Stimulated activated CD8-positive, alpha-beta memory T cell treated with anti-CD3 and anti-CD28 coated beads, Interleukin-4, amount 100 ng/mL, for 24 hours (primary cell): ENCODE measurements at regions not wholly inside any gene's neighbourhood (a gene's known extent, or its start where the extent isn't known, plus 50 kb on each side); places are given as distances from the start of the nearest gene placed in this dataset.

Source experiments
- DNase-seq: peaks from one replicate; pipeline ENCODE4 v3.0.0-alpha.2; 2020; ENCODE audit warnings: low read depth

GRCh38 chr5:2334719-2335118 lies 416.8 kb downstream of the IRX2 start:
- DNase-seq, result no peak

DNA sequence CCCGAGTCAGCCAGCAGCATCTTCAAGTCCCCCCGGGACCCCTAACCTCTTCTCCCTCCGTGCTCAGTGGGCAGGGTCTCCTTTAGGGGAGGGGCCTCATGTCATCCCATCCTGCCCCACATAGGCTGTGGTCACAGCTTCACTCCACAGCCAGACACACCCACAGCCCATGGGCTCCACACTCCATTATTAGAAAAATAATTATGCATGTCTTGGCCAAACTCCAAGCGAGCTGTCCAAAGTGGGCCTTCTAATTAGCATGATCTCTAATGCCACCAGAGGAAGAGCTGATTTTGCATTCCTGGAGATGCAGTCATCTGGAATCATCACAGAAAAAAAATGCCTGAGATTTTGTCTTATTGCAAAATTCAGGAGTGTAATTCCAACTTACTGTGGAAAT lies 418.2 kb downstream of the IRX2 start:
- no peak for DNase-seq

- DNase-seq, result no peak
These were observed 419.0 kb downstream of the IRX2 start for GRCh38 chr5:2332521-2332920.

- no peak for DNase-seq
These were observed 420.9 kb downstream of the IRX2 start for GRCh38 chr5:2330325-2331130.

DNA sequence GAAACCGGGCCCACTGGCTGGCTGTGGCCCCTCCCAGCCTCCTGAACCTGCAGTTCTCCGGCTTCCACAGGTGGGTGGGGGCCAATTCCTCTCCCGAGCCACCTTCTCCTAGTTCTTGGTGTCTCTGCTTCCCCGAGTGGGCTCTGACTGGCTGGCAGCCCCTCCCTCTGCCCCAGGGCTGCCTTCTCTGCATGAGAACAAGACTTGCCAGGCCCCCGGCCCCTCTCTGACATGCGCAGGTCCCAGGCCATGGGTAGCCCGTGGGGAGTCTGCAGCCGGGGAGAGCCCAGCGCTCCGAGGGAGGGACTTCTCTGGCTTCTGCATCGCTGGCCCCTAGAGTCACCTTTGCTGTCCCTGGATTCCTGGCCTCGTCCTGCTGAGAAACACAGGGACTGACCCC lies 421.7 kb downstream of the IRX2 start:
- DNase-seq, result no peak

DNA sequence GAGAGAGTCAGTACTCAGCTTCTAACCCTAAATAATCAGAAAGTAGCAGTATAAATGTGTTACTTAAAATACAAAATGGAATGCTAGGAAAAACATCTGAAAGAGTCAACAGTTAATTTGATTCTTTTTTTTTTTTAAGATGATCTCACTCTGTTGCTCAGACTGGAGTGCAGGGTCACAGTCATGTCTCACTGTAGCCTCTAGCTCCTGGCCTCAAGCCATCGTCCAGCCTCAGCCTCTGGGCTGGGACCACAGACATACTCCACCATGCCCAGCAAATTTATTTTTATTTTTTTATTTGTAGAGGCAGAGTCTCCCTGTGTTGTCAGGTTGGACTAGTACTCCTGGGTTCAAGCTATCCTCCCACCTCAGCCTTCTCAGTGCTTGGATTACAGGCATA lies 424.9 kb downstream of the IRX2 start:
- DNase-seq, result no peak

DNA sequence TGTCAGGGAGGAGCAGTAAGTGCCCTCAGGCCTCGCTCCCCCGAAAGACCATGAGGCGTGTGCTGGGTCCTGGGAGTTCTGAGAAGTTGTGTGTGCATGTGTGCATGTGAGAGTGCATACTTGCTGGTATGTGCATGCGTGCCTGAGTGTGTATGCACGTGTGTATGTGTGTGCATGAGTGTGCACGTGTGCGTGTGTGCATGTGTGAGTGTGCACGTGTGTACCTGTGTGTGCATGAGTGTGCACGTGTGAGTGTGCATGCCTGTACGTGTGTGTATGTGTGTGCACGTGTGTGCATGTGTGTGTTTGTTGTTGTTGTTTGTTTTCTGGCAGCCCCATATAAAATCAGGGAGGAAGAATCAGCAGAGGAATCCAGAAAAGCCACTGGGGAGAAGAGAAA lies 426.7 kb downstream of the IRX2 start:
- DNase-seq, result no peak

- DNase-seq, result no peak
These were observed 430.9 kb downstream of the IRX2 start for GRCh38 chr5:2320611-2321010.

DNA sequence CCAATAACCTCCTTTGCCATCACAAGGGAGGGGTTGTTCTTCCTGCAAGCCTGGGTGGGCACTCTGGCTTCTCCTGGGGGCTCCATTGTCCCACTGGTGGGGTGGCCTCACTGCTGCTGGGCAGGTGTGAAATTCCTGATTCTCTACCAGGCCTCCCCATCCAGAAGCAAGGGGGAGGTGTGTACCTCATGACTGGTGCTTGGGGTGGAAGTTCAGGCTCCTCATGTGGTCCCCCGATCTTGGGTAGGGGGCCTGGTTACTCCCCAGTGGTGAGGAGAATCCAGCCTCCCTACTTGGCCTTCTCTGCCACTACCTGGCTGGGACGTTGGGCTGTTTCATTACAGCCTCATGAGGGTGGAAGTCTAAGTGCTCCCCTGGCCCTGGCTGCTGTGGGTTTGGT lies 433.9 kb downstream of the IRX2 start:
- no peak for DNase-seq

- DNase-seq, result no peak
These were observed 429.1 kb upstream of the IRX4 start for GRCh38 chr5:2311851-2312250.

- no peak for DNase-seq
These were observed 428.2 kb upstream of the IRX4 start for GRCh38 chr5:2310946-2311345.

DNA sequence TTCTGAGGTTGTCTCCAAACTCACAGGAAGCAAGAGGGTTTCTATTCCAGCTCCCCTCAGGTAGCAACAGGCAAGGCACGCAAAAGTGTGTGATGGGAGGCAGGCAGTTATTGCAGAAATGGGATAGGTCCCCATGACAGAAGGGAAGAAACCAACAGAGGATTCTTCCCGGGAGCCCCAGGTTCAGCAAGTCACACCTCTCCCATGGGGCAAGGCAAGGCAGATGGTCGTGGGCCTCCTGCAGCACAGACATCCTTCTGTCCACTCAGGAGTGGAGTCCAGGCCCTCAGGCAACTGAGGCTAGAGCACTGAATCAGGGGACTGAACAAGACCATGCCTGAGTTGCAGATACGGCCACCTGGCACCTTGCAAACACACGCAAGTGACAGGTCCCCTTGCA lies 424.9 kb upstream of the IRX4 start:
- DNase-seq, result no peak

GRCh38 chr5:2306711-2307110 lies 424.0 kb upstream of the IRX4 start:
- no peak for DNase-seq

GRCh38 chr5:2303431-2304100 lies 420.8 kb upstream of the IRX4 start:
- DNase-seq, result no peak

GRCh38 chr5:2302169-2302568 lies 419.4 kb upstream of the IRX4 start:
- no peak for DNase-seq

DNA sequence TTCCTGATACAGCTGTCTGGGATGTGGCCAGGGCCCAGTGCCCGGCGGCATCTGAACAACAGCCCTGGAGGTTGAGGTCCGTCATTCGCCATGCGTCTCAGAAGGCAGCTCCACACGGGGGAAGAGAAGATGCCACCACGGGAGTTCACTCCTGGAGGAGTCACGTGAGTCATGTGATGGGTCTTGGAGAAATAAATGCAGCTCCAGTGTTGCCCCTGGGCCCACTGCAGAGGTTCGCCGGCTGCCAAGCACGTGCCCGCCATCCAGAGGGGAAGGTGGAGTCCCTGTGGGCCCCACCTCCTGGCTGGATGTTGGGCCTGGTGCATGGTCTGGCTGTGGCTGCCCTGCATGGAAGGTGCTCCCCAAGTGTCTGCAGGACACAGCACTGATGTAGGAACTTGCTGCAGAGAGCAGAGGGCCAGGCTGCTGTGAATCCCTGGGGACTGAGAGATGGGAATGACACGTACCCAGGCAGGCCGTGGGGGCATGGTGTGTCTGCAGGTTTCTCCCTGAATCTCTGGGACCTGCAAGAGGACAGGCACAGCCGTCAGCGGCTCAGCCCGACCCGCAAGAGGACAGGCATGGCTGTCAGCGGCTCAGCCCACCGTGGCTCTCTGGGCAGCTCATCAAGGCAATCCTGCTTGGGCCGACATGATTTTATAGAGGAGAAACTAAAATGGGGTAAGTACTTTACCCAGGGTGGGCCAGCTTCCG lies 418.3 kb upstream of the IRX4 start:
- DNase-seq, result no peak

- DNase-seq, result no peak
These were observed 417.7 kb upstream of the IRX4 start for GRCh38 chr5:2300421-2300820.

DNA sequence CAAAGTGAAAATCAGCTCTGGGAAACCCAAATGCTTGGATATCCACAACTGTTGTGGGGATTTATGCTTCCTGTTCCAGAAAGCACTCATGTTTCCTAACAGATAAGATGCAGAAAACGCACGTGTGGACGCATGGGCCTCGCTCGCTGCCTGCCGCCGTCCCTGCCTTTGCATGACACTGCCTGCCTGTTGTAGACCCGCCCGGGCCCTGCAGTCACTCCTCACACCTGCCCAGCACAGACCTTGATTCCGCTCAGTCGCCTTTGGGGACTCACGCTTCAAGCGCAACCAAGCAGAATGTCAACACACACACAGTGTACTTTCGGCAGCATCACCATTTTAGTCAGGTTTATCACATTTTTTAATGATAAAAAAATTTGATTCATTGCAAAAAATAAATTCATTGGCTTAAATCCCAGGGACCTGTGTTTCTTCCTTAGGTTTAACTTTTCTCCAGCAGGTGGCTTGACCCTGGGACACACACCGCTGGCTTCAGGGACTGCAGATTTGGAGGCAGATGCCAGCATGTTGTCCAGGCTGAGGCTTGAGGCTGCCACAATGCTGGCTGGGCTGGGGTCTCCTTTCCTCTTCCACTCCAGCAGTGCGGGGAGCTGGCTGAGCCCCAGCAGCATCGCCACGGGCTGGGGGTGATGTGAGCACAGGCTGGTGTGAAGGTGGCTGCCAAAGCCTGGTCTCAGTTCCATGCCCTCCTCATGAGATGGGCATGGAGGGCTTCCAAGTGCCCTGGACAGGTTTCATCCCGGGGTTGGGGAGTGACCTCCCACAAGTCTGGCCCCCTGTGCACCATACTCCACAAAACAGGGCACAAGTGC lies 416.9 kb upstream of the IRX4 start:
- no peak for DNase-seq

DNA sequence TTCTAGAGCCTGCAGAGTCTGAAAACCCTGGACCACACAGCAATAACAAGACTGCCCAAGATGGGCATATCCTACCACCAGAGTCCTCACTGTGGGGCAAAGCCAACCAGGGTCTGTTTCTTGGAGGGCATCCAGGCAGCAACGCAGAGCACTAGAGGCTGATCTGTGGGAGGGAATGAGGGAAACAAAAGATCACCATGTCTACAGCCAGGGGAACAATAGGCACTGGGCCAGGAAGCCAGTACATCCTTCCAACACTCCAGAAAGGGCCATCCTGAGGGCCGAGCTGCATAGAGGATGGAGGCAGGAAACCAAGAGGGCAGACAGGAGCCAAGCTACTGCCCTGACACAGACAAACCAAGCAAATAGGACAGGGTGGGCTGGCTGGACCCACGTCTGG lies 416.1 kb upstream of the IRX4 start:
- DNase-seq, result no peak

- DNase-seq, result no peak
These were observed 415.3 kb upstream of the IRX4 start for GRCh38 chr5:2297991-2298390.

- DNase-seq, result no peak
These were observed 412.8 kb upstream of the IRX4 start for GRCh38 chr5:2295476-2295875.

DNA sequence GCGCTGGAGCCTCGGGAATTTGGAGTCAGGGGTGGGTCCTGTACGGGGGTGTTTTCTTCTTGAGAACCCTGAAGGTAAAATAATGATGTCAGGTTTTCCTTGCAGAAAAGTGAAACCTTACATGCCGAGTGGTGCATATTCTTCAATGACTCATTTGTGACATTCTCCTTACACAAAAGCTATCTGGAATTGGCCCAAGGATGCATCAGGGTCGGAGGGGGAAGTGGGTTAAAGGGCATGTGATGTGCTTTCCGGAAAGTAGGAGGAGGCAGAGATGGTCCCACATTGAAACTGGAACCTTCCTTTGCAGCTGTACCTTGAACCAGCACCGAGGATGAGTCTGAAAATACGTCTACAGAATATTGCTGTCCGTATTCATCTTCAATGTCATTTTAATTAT lies 411.2 kb upstream of the IRX4 start:
- no peak for DNase-seq
